ENCODE measurements at regions not wholly inside any gene's neighbourhood (a gene's known extent, or its start where the extent isn't known, plus 50 kb on each side); places are given as distances from the start of the nearest gene placed in this dataset.

DNA sequence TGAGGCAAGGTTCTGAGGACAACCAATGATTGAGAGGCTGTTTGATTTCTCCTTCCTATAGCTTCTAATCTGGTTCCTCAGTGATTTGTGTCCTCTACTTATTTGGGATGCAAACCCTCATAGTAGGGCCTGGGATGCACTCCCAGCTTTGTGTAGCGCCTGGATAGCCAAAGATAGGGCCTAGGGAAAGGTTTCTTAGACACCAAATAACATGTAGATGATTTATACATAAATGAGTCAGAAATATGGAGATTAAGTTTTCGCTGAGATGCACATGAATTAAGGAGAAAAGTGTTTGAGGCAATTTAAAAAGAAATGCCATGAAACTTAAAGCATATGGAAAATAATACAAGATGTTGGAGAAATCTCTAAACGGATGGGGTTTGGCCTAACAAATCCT is 66.0 kb upstream of the LMO4 start:
- no peak for DNase-seq (ENCODE audit: low read depth, low spot score)
- no peak overlapping the region for H3K4me3 ChIP-seq (ENCODE audit: low read length)

DNA sequence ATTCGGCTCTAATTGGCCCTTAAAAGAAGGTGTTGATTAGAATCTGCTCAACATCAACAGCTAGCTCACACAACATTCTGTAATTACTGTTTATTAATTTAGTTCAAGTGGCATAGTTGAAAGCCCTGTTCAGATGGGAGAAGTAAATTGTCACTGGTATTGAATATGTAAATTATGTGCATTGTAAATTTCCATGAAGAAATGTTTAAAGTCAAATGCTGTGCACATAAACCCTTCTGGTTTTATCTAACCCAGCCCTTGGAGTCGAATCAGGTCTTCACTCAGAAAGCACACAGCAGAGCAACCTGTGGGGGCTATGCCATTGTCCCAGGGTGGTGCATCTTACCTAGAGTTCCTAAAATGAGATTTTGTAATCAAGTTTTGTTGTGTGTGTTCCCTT is 65.4 kb upstream of the LMO4 start:
- H3K4me3 ChIP-seq (ENCODE audit: low read length) = no peak overlapping the region
- no peak for DNase-seq (ENCODE audit: low read depth, low spot score)

DNA sequence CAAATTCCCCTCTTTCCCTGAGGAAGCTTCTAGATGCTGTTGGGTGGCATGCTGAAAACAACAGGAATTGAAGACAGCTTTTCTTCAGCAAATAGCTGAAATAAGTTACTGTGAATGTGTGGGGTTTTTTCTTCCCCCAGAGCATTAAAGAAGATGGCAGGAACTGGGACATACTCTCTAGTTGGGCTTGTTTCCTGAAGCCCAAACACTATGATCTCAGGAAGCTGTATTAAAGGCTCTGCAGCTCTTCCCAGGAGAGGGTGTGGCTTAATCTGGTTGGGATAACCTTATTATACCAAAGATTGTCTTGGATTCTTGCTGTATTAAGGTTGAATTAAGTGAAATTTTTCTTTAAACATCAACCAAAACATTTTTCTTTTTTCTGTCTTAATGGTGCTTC is 64.9 kb upstream of the LMO4 start:
- DNase-seq (ENCODE audit: low read depth, low spot score) = no peak

DNA sequence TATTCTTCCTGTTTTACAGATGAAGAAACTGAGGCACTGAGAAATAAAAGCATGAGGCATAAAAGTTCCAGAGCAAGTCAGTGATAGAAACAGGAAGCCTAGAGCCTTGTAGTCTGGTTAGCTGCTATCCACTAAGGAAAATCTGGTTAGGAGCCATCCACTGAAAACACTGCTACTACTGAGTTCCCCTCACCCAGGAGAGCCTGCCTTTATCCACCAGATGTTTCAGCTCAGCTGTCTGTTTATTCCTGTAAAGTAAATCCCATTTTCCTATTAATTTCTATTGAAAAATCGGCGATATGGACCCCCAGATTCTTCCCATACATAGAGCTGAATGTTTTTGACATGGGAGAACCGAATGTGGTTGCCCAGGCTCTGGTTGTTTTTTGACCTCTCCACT is 63.7 kb upstream of the LMO4 start:
- H3K4me3 ChIP-seq (ENCODE audit: low read length) = no peak overlapping the region
- no peak for DNase-seq (ENCODE audit: low read depth, low spot score)

More for the DNA sequence above, 64.9 kb upstream of the LMO4 start:
- H3K4me3 ChIP-seq (ENCODE audit: low read length) = no peak overlapping the region

DNA sequence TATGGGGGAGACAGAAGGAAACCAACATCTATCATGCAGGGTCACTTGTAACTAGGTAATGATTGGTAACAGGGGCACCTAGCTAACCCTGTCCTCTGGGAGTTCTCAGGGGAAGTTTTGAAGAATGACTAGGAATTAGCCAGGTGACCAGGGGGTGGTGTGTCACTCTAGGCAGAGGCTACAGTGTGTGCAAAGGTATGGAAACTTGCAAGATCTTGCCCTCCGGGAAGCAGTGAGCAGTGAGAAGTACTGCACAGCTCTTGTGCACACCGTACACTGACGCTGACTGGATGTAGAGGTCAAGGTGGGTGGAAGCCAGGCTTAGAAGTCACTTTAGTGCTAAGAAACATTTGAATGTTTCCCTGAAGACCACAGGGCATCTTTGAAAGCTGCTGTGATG is 62.9 kb upstream of the LMO4 start:
- DNase-seq (ENCODE audit: low read depth, low spot score) = no peak
- no peak overlapping the region for H3K4me3 ChIP-seq (ENCODE audit: low read length)

DNA sequence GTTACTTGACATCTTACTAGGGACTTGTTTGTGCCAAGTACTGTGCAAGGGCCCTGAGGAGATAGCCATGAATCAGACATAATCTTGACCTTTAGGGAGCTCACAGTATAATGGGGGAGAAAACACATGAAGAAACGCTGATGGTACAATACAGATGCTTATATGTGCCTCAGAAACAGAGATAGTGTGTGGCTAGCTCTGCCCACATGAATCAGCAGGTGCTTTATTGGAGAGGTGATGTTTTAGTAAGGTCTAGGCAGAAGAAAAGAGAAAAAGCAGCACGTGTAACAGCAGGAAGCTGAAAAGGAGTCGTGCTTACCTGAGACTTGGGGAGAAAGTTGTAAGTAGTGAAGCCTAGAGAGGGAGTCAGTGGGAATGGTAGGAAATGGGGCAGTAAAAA is 60.6 kb upstream of the LMO4 start:
- no peak overlapping the region for H3K4me3 ChIP-seq (ENCODE audit: low read length)
- DNase-seq (ENCODE audit: low read depth, low spot score) = no peak

DNA sequence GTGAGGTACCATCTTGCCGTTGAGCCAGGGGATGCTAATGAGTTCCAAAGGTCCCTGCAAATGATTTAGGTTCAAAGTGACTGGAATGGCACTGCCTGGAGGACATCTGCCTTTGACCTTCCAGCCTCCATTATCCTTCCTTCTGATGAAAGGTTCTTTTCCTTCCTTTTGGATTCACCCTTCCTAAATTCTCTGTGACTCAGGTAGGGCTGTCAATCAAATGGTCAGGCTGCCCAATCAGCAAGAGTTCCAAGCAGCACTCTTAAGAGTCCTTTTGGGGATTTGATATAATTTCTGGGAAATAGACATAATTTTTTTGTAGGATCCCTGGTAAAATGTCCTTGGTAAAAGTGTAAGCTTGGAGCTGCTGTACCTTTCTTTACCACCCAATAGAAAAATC is 58.8 kb upstream of the LMO4 start:
- H3K4me3 ChIP-seq (ENCODE audit: low read length) = no peak overlapping the region
- no peak for DNase-seq (ENCODE audit: low read depth, low spot score)

DNA sequence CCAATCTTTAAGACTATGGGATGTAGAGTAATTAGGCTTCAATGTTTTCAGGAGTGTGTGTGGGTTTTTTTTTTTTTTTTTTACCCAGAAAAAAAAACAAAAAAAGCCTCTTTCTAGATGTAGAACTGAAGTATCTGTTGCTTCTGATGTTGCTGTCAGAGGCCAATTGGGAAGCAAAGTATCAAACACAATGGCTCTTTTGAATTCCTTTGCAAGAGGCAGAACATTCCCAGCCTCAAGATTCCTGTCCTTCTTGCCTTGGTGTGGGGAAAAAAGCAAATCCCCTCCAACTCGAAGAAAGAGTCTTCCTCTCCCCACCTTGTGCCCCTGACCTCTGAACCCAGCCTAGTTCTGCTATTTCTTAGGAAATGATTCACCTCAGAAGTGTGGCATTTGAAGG is 55.4 kb upstream of the LMO4 start:
- H3K4me3 ChIP-seq (ENCODE audit: low read length) = no peak overlapping the region
- DNase-seq (ENCODE audit: low read depth, low spot score) = no peak

DNA sequence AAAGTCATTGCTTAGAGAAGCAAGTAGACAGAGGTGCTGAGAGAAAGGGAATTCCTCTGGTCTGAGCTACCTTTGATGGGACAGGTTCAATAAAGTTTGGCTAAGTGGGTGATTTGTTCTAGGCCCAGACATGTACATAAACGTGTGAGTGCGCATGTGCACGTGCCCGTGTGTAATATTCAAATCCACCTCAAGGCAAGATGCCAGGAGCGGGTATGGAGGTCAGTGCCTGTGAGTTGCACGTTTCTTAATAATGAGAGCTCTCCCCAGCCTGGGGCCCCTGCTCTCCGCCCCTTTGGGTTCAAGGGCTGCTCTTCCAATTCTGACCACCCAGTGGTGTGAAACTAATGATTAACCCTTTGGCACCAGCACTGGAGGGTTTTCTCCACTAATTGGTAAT is 53.8 kb upstream of the LMO4 start:
- no peak for DNase-seq (ENCODE audit: low read depth, low spot score)
- H3K4me3 ChIP-seq (ENCODE audit: low read length) = no peak overlapping the region

DNA sequence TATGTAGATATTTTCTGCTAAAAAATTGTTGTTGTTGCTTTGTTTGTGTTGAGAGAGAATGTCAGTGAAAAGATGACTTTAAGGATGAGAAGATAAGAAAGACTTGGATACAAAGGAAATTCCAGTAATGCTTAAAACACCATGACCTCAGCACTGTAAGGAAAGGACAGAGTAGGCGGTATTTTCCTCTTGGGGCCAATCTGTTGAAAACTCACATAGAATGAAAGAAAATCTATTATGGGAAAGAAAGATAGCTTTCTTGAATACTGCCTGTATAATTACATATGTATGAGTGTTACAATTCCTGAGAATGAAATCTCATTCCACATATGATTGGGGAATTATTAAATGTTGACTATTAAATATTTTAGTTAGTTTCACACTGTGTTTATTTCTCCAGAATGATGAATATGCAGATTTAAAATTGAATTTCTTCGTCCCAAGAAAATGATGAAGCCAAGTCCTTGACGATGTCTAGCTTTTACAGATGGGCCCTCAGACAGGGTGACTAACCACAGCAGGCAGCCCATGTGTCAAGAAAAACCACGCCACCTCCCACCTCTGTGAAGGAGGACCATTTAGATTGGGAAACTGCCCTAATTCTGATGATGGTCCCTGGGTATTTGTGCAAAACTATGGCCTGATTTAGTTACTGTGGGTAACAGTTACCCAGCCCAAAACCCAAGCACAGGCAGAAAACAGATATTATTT is 49.7 kb upstream of the LMO4 start:
- no peak for DNase-seq (ENCODE audit: low read depth, low spot score)
- no peak overlapping the region for H3K4me3 ChIP-seq (ENCODE audit: low read length)
